K562 (cell line): ENCODE measurements at regions not wholly inside any gene's neighbourhood (a gene's known extent, or its start where the extent isn't known, plus 50 kb on each side); places are given as distances from the start of the nearest gene placed in this dataset.

ENCODE experiments used
- ATAC-seq: fragments of 200-7000 bp; cut with Tn5 transposase; 3 replicates; pipeline ENCODE4 v1.9.1; 2020; ENCODE audit warnings: moderate library complexity
- BruUV-seq: library from RNA; stranded (reverse); fragments of 400-500 nt; replicated peaks from 2 replicates; lab custom pipeline; 2021; lab: Mats Ljungman, UMichigan
- CTCF ChIA-PET: fragments of 300-600 bp; formaldehyde crosslinking; extraction: SDS; loops from one replicate; lab custom pipeline; 2021; ENCODE audit warnings: low intra/inter-chr PET ratio; lab: Yijun Ruan, JAX
- POLR2A ChIA-PET: fragments of 300-600, 350-650 bp; sonication (Branson Sonifier 250); formaldehyde crosslinking; extraction: SDS; loops from one replicate; lab custom pipeline; 2021; ENCODE audit warnings: antibody characterized with exemption, inconsistent platforms; lab: Yijun Ruan, JAX
- DNase-seq, 4 experiments: peaks; one replicate each; pipeline versions ENCODE4 v3.0.0 to v3.0.0-alpha.2; 2011 to 2018; ENCODE audit warnings: low spot score in 3 of 4, mixed read lengths in 3 of 4; ENCODE audit errors: extremely low read depth in 1 of 4
- FAIRE-seq: peaks from 2 replicates; lab custom pipeline; 2011; peaks lifted over from hg19 to GRCh38; lab: Jason Lieb, UNC
- H2AFZ ChIP-seq: 2 replicates; pipeline ENCODE4 v1.6.0; 2011; ENCODE audit warnings: low read depth, low read length, control low read depth, inconsistent platforms
- H3K27ac ChIP-seq: fragments of 200-600 bp; 3 replicates; pipeline ENCODE4 v1.8.0; 2011; ENCODE audit warnings: low read depth, mild to moderate bottlenecking, control low read depth, inconsistent platforms, low read length, moderate library complexity, mixed read lengths; ENCODE audit errors: extremely low read depth
- H3K27me3 ChIP-seq, 2 experiments: fragments of 300-600 bp in 1 of 2; 2 replicates in 1 of 2; 3 replicates in 1 of 2; pipeline versions ENCODE4 v1.6.0 to v1.8.0; 2011; ENCODE audit warnings: inconsistent platforms in 2 of 2, low read length in 2 of 2, mild to moderate bottlenecking in 1 of 2, mixed read lengths in 1 of 2, moderate library complexity in 1 of 2; ENCODE audit not compliant: control insufficient read depth in 2 of 2, insufficient read depth in 2 of 2
- H3K36me3 ChIP-seq: fragments of 300-600 bp; 3 replicates; pipeline ENCODE4 v1.8.0; 2011; ENCODE audit warnings: mild to moderate bottlenecking, low read length, inconsistent platforms; ENCODE audit not compliant: control insufficient read depth, insufficient read depth
- H3K4me1 ChIP-seq, 2 experiments: fragments of 200-600 bp in 1 of 2; replicated peaks in 1 of 2; 2 replicates in 1 of 2; 3 replicates in 1 of 2; pipeline versions ENCODE4 v1.5.1 to v1.8.0; 2011; ENCODE audit warnings: inconsistent platforms in 2 of 2, low read length in 2 of 2, mild to moderate bottlenecking in 1 of 2, mixed read lengths in 1 of 2, moderate library complexity in 1 of 2; ENCODE audit not compliant: control insufficient read depth in 2 of 2, insufficient read depth in 2 of 2
- H3K4me2 ChIP-seq: 2 replicates; pipeline ENCODE4 v1.6.1; 2011; ENCODE audit warnings: low read length, control low read depth, inconsistent platforms, mixed read lengths; ENCODE audit not compliant: insufficient read depth
- H3K4me3 ChIP-seq: fragments of 200-600 bp; sonication (generic), shearing (Covaris generic); 2 replicates; pipeline ENCODE4 v1.5.1; 2016; ENCODE audit warnings: control low read depth, inconsistent platforms
- H3K79me2 ChIP-seq: fragments of 200-600 bp; 3 replicates; pipeline ENCODE4 v1.8.0; 2011; ENCODE audit warnings: low read length, inconsistent platforms; ENCODE audit not compliant: control insufficient read depth, insufficient read depth
- H3K9ac ChIP-seq, 2 experiments: 2 replicates each; pipeline versions ENCODE4 v1.6.0 to v1.6.1; 2011; ENCODE audit warnings: low read depth in 2 of 2, low read length in 2 of 2, control low read depth in 1 of 2, inconsistent platforms in 1 of 2, mild to moderate bottlenecking in 1 of 2, mixed read lengths in 1 of 2; ENCODE audit not compliant: insufficient read depth in 1 of 2
- H3K9me1 ChIP-seq: one replicate; pipeline ENCODE4 v1.6.0; 2011; ENCODE audit warnings: inconsistent platforms, mild to moderate bottlenecking, low read length, moderate library complexity; ENCODE audit not compliant: control insufficient read depth, insufficient read depth
- H3K9me3 ChIP-seq: replicated peaks from 2 replicates; pipeline ENCODE4 v1.5.1; 2011; ENCODE audit warnings: low read depth, low read length, inconsistent platforms; ENCODE audit not compliant: control insufficient read depth, insufficient read depth
- H4K20me1 ChIP-seq: replicated peaks from 2 replicates; pipeline ENCODE4 v1.6.1; 2011; ENCODE audit warnings: low read length, inconsistent platforms, mixed read lengths; ENCODE audit not compliant: control insufficient read depth, insufficient read depth
- ATF1 ChIP-seq, 2 experiments: fragments of 450-650 bp in 1 of 2; IDR thresholded peaks; 2 replicates each; pipeline ENCODE4 v1.6.1; 2016; ENCODE audit warnings: missing compliant biosample characterization in 1 of 2, missing genetic modification characterization in 1 of 2
- ATF3 ChIP-seq, 2 experiments: fragments of 450-650 bp in 1 of 2; sonication (generic) in 1 of 2; formaldehyde crosslinking in 1 of 2; IDR thresholded peaks in 1 of 2; conservative IDR thresholded peaks in 1 of 2; 2 replicates each; pipeline versions ENCODE4 v1.6.1 to v1.8.1; 2016 to 2023; ENCODE audit warnings: mild to moderate bottlenecking in 2 of 2, moderate library complexity in 2 of 2, inconsistent platforms in 1 of 2, missing genetic modification reagents in 1 of 2
- FOXP1 ChIP-seq: sonication (generic); formaldehyde crosslinking; IDR thresholded peaks from 2 replicates; pipeline ENCODE4 v1.8.0; 2022; ENCODE audit warnings: mild to moderate bottlenecking, missing genetic modification reagents
- HMGXB4 ChIP-seq: sonication (generic); formaldehyde crosslinking; IDR thresholded peaks from 2 replicates; pipeline ENCODE4 v1.8.1; 2023; ENCODE audit warnings: mild to moderate bottlenecking, missing genetic modification reagents
- IRF1 ChIP-seq: sonication (generic); formaldehyde crosslinking; IDR thresholded peaks from 2 replicates; pipeline ENCODE4 v1.8.0; 2022; ENCODE audit warnings: missing genetic modification reagents, mild to moderate bottlenecking, borderline replicate concordance
- LEF1 ChIP-seq: fragments of 450-650 bp; IDR thresholded peaks from 2 replicates; pipeline ENCODE4 v1.6.1; 2016; ENCODE audit warnings: mild to moderate bottlenecking
- MCM2 ChIP-seq: fragments of 450-650 bp; IDR thresholded peaks from 2 replicates; pipeline ENCODE4 v1.6.1; 2017; ENCODE audit warnings: low read depth, mild to moderate bottlenecking
- NONO ChIP-seq, 2 experiments: fragments of 200-400 bp in 1 of 2; fragments of 450-650 bp in 1 of 2; formaldehyde crosslinking in 1 of 2; IDR thresholded peaks; 2 replicates each; pipeline ENCODE4 v1.6.1; 2017; ENCODE audit warnings: low read depth in 2 of 2, mild to moderate bottlenecking in 2 of 2, moderate library complexity in 2 of 2, low read length in 1 of 2
- SIX5 ChIP-seq, 2 experiments: IDR thresholded peaks; 2 replicates each; pipeline ENCODE4 v1.6.1; 2011; ENCODE audit warnings: low read length in 2 of 2, borderline replicate concordance in 1 of 2, low read depth in 1 of 2, mild to moderate bottlenecking in 1 of 2, moderate library complexity in 1 of 2; ENCODE audit not compliant: insufficient read depth in 1 of 2
- SMARCB1 ChIP-seq: IDR thresholded peaks from 2 replicates; pipeline ENCODE4 v1.6.1; 2011; ENCODE audit warnings: improper control_type of control experiment, low read depth; ENCODE audit not compliant: insufficient read length
- UBTF ChIP-seq, 2 experiments: IDR thresholded peaks; 2 replicates each; pipeline ENCODE4 v1.6.1; 2012; ENCODE audit warnings: improper control_type of control experiment in 2 of 2, low read depth in 2 of 2, low read length in 2 of 2, borderline replicate concordance in 1 of 2
- XRCC5 ChIP-seq: fragments of 200-400 bp; formaldehyde crosslinking; IDR thresholded peaks from 2 replicates; pipeline ENCODE4 v1.6.1; 2017; ENCODE audit warnings: low read depth, mild to moderate bottlenecking, low read length
- ZNF140 ChIP-seq: fragments of 250-450 bp; sonication (Bioruptor Pico); IDR thresholded peaks from 2 replicates; pipeline ENCODE4 v1.8.0; 2021; ENCODE audit warnings: moderate library complexity, mild to moderate bottlenecking, inconsistent platforms
- ZNF408 ChIP-seq: fragments of 250-450 bp; sonication (Bioruptor Pico); IDR thresholded peaks from 2 replicates; pipeline ENCODE4 v1.4.0; 2020; ENCODE audit warnings: low read depth, mild to moderate bottlenecking, moderate library complexity
- ZNF507 ChIP-seq: conservative IDR thresholded peaks from 2 replicates; pipeline ENCODE4 v1.6.1; 2017; ENCODE audit warnings: missing genetic modification characterization, missing compliant biosample characterization
- WGBS: fragments of 100-300 bp; shearing (Covaris generic); methylation state at CpG from one replicate; pipeline ENCODE4 v1.1.6; 2016; ENCODE audit warnings: low coverage, mixed read lengths; ENCODE audit not compliant: insufficient coverage; ENCODE audit errors: missing lambda C conversion rate; 5-methylcytosine and 5-hydroxymethylcytosine counted together
- in situ Hi-C: fragments of 300-500 bp; cut with MboI; formaldehyde crosslinking; loops from 4 replicates; pipeline ENCODE4 v1.15.0; 2018; ENCODE audit warnings: inconsistent platforms, mixed read lengths
- intact Hi-C: fragments of 100-400 bp; cut with micrococcal nuclease; formaldehyde crosslinking; loops from 2 replicates; pipeline ENCODE4 v1.14.2; 2022

- Histone ChIP-seq H3K9me3 (no peaks in the 10 kb centered on the region; the same call in 1 of the 2 replicates), H3K4me2 (no peak overlapping the region), H3K9me1 (no peaks in the 10 kb centered on the region), H3K4me1 (no peaks in the 10 kb centered on the region), H2AFZ (no peak overlapping the region), H3K27me3 (no peaks in the 10 kb centered on the region), H3K4me3 (no peak overlapping the region), H4K20me1 (no peaks in the 10 kb centered on the region), H3K27ac (no peak overlapping the region), H3K36me3 (no peaks in the 10 kb centered on the region), H3K9ac (no peak overlapping the region), H3K79me2 (no peaks in the 10 kb centered on the region)
- no TSS peak for BruUV-seq
- in situ Hi-C loops (no loop called here), intact Hi-C loops (no loop called here)
- ChIA-PET POLR2A (no interaction called here), CTCF (no interaction called here)
- ATAC-seq, result no peak
- FAIRE-seq, result no peak
- no peak for DNase-seq
- 3% methylated on average over 7 of the region's 7 CpGs for WGBS
- TF ChIP-seq IRF1 (CRISPR knock-in tag) (no peak), ZNF408 (CRISPR knock-in tag) (no peak), MCM2 (no peak), ATF3 (IDR thresholded peaks at IDR 0.05) (no peak), ATF3 (CRISPR knock-in tag; conservative IDR thresholded peaks at IDR 0.05) (no peak), LEF1 (no peak), ZNF140 (CRISPR knock-in tag) (no peak), ATF1 (CRISPR knock-in tag; IDR thresholded peaks at IDR 0.05) (no peak), ATF1 (tag; IDR thresholded peaks at IDR 0.05) (no peak), SMARCB1 (no peak), HMGXB4 (CRISPR knock-in tag) (no peak), ZNF507 (no peak), UBTF (IDR thresholded peaks at IDR 0.05; ENCODE audit: borderline replicate concordance in 1 of 2, low read depth in 2 of 2, low read length in 2 of 2) (no peak), XRCC5 (no peak), SIX5 (IDR thresholded peaks at IDR 0.05; ENCODE audit: borderline replicate concordance in 1 of 2, insufficient read depth in 1 of 2, low read depth in 1 of 2, low read length in 2 of 2) (no peak), NONO (IDR thresholded peaks at IDR 0.05; ENCODE audit: low read depth in 2 of 2, low read length in 1 of 2) (no peak), FOXP1 (CRISPR knock-in tag) (no peak)
These were observed 316.7 kb upstream of the CDH12 start for GRCh38 chr5:23169660-23170416.
